ENCODE measurements at regions not wholly inside any gene's neighbourhood (a gene's known extent, or its start where the extent isn't known, plus 50 kb on each side); places are given as distances from the start of the nearest gene placed in this dataset.
"Not testable (repeated sequence)": the region's sequence is repeated elsewhere in the genome, so short reads cannot be mapped to it uniquely, and the experiment has no call there.

- no peak for DNase-seq (ENCODE audit: low spot score)
These were observed 51.9 kb upstream of the SPDL1 start for GRCh38 chr5:169531631-169532030.

- DNase-seq (ENCODE audit: low spot score), result no peak
These were observed 55.7 kb upstream of the SPDL1 start for GRCh38 chr5:169527863-169528262.

DNA sequence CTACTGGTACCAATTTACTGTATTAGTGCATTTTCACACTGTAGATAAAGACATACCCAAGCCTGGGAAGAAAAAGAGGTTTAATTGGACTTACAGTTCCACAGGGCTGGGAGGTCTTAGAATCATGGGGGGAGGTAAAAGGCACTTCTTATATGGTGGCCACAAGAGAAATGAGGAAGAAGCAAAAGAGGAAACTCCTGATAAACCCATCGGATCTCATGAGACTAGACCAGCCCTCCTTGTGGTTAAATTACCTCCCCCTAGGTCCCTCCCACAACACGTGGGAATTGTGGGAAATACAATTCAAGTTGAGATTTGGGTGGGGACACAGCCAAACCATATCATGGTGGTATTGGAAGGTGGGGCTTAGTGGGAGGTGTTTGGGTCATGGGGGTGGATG lies 56.5 kb upstream of the SPDL1 start:
- no peak for DNase-seq (ENCODE audit: low spot score)

GRCh38 chr5:169522851-169523250 lies 60.7 kb upstream of the SPDL1 start:
- no peak for DNase-seq (ENCODE audit: low spot score)

DNA sequence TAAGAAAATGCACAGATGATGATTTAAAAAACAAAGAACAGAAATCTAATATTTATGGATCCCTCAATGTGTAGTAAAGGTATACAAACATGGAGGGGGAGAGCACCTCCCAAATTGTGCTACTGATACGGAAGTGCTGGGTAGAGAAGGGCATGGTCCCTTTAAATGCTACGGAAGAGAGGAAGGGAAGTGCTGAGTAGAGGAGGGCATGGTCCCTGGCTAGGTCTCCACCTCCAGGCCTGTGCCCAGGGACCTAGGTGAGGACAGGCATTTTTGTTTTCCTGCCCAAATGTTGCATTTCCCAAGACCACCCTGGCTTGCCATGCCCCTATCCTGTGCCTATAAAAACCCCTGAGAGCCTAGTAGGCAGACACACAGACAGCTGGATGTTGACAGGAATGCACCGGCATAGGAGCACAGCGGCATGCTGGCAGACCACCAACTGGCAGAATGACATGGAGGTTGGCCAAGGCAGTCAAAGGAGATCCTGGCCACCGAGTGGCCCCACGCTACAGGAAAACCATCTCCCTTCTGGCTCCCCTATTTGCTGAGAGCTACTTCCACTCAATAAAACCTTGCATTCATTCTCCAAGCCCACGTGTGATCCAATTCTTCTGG lies 62.1 kb upstream of the SPDL1 start:
- DNase-seq (ENCODE audit: low spot score), result no peak

GRCh38 chr5:169519358-169519757 lies 64.2 kb upstream of the SPDL1 start:
- DNase-seq (ENCODE audit: low spot score), result no peak

DNA sequence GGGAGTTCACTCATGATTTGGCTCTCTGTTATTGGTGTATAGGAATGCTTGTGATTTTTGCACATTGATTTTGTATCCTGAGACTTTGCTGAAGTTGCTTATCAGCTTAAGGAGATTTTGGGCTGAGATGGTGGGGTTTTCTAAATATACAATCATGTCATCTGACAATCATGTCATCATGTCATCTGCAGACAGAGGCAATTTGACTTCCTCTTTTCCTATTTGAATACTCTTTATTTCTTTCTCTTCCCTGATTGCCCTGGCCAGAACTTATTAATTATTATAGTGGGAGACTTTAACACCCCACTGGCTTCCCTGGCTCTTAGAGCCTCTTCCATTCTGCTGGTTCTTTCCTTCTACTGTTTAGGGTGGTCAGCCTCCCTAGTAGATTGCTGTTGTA lies 64.8 kb upstream of the SPDL1 start:
- DNase-seq (ENCODE audit: low spot score), result not testable (repeated sequence)

DNA sequence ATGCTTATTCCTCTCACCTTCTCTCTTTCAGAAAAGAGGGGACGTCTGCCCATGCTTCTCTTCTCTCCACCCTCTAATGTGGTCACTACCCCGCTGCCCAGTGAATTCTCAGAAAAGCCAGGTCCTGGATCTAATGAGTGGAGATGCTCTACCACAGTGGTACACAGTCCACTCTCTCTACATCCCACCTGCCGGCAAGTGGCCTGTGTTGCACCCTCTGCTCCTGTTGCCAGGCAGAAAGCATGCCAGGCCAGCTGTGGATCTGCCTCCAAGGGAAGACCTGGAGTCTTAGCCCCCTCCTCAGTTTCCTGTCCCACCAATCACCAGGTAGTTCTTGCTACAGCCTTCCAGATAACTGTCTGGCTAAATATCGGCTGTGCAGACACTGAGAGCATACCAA lies 71.2 kb upstream of the SPDL1 start:
- DNase-seq (ENCODE audit: low spot score), result no peak

DNA sequence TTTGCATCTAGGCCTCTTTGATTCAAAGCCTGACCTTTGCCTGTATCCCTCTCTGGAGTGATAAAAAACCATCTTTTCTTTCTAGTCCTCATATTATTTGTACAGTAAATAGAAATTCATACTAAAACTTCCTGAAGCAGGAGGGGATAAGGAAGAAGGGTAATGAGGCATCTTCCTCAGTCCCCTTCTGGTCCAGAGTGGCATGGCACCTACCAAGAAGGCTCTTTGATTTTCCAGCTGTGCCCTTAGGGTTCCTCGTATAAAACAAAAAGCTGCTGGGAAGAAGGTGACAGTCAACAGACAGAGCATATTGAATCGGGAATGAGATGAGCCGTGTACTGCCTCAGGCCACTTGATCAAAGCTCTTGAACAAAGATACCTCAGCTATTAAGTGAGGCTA lies 71.9 kb upstream of the SPDL1 start:
- no peak for DNase-seq (ENCODE audit: low spot score)

- DNase-seq (ENCODE audit: low spot score), result no peak
These were observed 76.5 kb upstream of the SPDL1 start for GRCh38 chr5:169507051-169507450.

DNA sequence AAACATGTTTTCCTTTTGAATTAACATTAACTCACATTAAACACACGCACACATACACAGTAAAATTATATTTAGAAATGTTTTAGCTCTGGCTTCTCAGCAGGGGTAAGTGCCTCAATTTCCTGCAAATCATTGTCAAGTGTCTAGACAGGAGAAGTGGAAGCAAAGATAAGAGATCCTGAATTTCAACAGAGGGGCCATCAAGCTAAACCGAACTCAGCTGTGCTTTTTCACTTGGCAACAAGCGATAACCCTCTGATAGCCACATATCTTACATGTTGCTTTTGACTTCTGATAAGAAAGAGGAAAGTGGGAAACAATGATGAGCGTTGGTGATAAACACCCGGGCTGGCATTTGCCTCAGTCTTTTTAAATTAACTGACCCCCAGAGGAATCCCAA lies 79.7 kb upstream of the SPDL1 start:
- DNase-seq (ENCODE audit: low spot score), result no peak

DNA sequence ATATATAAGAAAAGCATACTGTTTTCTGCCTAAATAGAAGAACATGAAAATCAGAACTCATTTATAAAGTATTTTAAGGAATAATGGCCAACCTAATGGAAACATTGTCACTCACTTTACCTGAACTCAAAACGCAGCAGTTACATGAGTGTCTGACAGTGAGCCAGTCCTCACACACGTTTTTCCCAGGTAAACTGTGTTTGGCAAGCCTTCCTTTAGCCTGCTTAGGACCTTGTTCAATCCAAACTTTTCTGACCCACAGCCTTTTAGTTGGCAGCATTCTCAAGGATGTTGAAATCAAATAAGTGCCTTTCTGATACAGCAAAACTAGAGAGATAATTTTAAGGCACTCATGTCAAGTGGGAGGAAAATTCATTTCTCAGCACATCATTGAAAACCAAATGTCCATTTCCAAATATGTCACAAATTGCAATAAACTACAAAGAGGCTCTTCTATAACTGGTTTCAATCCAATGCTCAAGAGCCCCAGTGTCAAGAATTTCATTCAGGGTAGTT lies 83.5 kb upstream of the SPDL1 start:
- DNase-seq (ENCODE audit: low spot score), result no peak

- no peak for DNase-seq (ENCODE audit: low spot score)
These were observed 86.7 kb upstream of the SPDL1 start for GRCh38 chr5:169496878-169497277.

DNA sequence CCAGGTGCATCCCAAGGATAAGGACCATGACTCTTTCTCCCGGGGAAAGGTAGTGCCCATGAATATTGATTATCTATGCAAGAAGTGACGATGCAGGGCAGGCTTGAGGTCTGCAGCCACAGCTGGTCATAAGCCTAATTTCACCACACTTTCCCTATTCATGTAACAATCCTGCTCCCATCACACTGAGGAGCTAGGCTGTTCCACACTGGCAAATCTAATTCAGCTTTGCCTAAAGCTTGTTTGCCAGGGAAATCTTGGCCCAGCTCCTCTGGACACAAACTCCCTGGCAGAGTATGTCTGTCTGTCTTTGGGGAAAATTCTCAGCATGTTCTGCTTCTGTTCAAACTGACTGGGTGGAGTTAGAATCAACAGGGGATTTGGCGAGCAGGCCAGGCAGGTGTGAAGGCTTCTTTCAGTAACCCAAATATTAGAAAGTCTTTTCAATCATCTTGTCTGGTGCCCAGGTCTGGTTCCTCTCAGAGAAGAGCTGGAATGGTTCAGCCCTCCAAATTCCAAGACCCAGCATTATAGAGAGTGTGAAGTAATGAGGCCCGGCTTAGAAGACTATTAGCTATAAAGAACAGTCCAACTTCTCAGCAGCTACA lies 88.5 kb upstream of the SPDL1 start:
- DNase-seq (ENCODE audit: low spot score), result no peak

DNA sequence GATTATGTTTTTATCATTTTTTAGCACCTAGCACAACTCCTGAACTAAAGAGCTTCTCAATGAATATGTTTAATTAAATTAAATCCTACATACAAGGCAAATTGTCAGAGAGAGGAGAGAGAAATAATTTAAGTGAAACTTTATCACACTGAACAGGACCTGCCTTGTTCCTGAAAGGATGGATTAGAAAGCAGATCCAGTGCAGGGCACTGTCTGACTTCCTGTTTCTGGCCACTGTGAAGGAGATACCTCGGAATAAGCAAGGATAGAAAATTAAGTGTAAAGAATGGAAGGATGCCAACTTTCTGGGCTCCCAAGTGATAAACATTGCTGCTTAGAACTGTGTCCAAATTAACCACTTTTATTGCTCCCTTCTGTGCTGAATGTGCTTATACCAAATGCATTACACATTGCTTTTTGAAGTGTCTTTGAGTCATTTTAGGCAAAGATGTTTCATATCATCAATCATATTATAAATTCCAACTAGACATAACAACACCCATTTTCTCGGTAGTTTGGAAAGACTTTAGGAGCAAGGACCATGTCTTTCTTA lies 89.1 kb upstream of the SPDL1 start:
- DNase-seq (ENCODE audit: low spot score), result no peak

- DNase-seq (ENCODE audit: low spot score), result no peak
These were observed 109.3 kb upstream of the SPDL1 start for GRCh38 chr5:169474226-169474625.

DNA sequence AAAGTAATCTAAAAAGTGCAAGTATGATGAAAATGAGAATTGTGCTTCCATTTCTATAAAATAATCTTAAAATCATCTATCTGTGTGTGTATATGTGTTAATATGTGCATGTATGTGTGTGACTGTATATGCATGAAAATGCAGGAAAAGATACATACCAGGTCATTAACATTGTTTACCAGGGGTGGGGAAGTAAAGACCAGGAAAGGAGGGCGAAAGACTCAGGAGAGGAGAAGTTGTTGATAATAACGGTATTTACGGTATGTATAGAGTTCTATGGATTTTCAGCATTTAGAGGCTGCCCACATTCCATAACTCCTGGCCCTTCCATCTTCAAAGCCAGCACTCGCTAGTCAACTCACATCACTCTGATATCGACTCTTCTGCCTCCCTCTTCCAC lies 111.0 kb upstream of the SPDL1 start:
- DNase-seq (ENCODE audit: low spot score), result no peak

- no peak for DNase-seq (ENCODE audit: low spot score)
These were observed 112.6 kb upstream of the SPDL1 start for GRCh38 chr5:169471021-169471420.

GRCh38 chr5:169467041-169467771 lies 116.4 kb upstream of the SPDL1 start:
- DNase-seq (ENCODE audit: low spot score), result no peak

- DNase-seq (ENCODE audit: low spot score), result no peak
These were observed 122.7 kb upstream of the SPDL1 start for GRCh38 chr5:169460896-169461295.

- no peak for DNase-seq (ENCODE audit: low spot score)
These were observed 123.5 kb upstream of the SPDL1 start for GRCh38 chr5:169460123-169460522.

DNA sequence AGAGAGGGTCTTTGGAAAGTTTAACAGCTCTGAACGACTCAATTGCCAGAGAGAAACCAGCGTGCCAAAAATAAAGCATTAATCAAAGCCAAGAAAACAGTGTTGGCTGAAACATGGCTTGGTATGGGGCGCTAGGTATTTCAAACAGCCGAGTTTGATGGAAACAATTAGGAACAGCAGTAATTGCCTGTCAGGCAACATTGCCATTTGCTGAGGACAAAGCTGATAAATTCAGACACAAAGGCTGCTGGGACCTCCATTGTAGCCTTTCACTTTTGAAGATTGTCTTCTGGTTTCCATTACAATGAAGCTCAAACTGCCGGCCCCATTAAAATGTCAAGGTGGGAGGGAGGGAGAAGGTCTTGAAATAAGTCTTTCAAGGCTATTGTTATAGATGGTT lies 125.4 kb upstream of the SPDL1 start:
- DNase-seq (ENCODE audit: low spot score), result no peak

DNA sequence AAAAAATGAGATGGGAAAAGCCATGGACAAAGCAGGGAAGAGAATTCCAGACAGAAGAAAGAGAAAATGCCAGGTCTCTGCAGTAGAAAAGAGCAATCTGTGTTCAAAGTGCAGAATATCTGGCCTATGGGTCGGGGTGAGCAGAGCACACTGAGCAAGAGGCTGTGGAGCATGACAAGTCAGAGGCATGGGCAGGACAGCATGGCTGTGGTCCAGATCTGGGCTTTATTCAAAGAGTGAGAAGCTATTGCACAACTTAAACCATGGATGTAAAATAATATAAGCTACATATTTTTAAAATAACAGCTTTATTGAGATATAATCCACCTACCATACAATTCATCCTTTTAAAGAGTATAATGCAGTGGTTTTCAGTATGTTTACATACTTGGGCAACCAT lies 133.1 kb upstream of the SPDL1 start:
- no peak for DNase-seq (ENCODE audit: low spot score)
